Stimulated activated CD4-positive, alpha-beta T cell treated with anti-CD3 and anti-CD28 coated beads, Interleukin-4, amount 100 ng/mL, for 48 hours (primary cell): ENCODE measurements at regions not wholly inside any gene's neighbourhood (a gene's known extent, or its start where the extent isn't known, plus 50 kb on each side); places are given as distances from the start of the nearest gene placed in this dataset.

Experiments
- DNase-seq, 2 donors: peaks; one replicate each; pipeline ENCODE4 v3.0.0-alpha.2; 2020; ENCODE audit warnings: low read depth in 2 of 2

GRCh38 chr10:131631619-131632018, 269.2 kb upstream of the PPP2R2D start:
- DNase-seq, result no peak

GRCh38 chr10:131635564-131636015, 265.2 kb upstream of the PPP2R2D start:
- DNase-seq, result no peak

- no peak for DNase-seq
Observed at GRCh38 chr10:131636116-131636515, 264.7 kb upstream of the PPP2R2D start.

GRCh38 chr10:131636841-131637724, 263.7 kb upstream of the PPP2R2D start:
- DNase-seq, result no peak

GRCh38 chr10:131638049-131638879, 262.5 kb upstream of the PPP2R2D start:
- DNase-seq, result no peak

- DNase-seq, result no peak
Observed at GRCh38 chr10:131638880-131639278, 261.9 kb upstream of the PPP2R2D start.

- no peak for DNase-seq
Observed at GRCh38 chr10:131640045-131640644, 260.7 kb upstream of the PPP2R2D start.

- DNase-seq, result peak in 1 of 2 donors; percentile 2
Observed at GRCh38 chr10:131641231-131641630, 259.6 kb upstream of the PPP2R2D start.

GRCh38 chr10:131641898-131642297, 258.9 kb upstream of the PPP2R2D start:
- DNase-seq, result no peak

- no peak for DNase-seq
Observed at GRCh38 chr10:131642966-131643365, 257.8 kb upstream of the PPP2R2D start.

GRCh38 chr10:131644289-131644688, 256.5 kb upstream of the PPP2R2D start:
- no peak for DNase-seq

- no peak for DNase-seq
Observed at GRCh38 chr10:131644864-131645658, 255.7 kb upstream of the PPP2R2D start.

- no peak for DNase-seq
Observed at GRCh38 chr10:131645756-131646155, 255.1 kb upstream of the PPP2R2D start.

- no peak for DNase-seq
Observed at GRCh38 chr10:131646551-131647525, 254.0 kb upstream of the PPP2R2D start.

- no peak for DNase-seq
Observed at GRCh38 chr10:131647789-131648188, 253.0 kb upstream of the PPP2R2D start.

- DNase-seq, result no peak
Observed at GRCh38 chr10:131648386-131649020, 252.3 kb upstream of the PPP2R2D start.

- DNase-seq, result no peak
Observed at GRCh38 chr10:131649617-131650016, 251.2 kb upstream of the PPP2R2D start.

GRCh38 chr10:131650169-131650705, 250.6 kb upstream of the PPP2R2D start:
- no peak for DNase-seq
